ENCODE measurements at regions not wholly inside any gene's neighbourhood (a gene's known extent, or its start where the extent isn't known, plus 50 kb on each side); places are given as distances from the start of the nearest gene placed in this dataset.
"Not testable (repeated sequence)": the region's sequence is repeated elsewhere in the genome, so short reads cannot be mapped to it uniquely, and the experiment has no call there.

GRCh38 chr16:6725634-6726331 is 606.9 kb upstream of the RBFOX1 start:
- Histone ChIP-seq H4K20me1 (ENCODE audit: low read depth, low read length) (no peaks in the 10 kb centered on the region), H3F3A (ENCODE audit: insufficient read depth) (no peaks in the 10 kb centered on the region), H3K4me3 (ENCODE audit: insufficient read depth, low read length, poor library complexity, severe bottlenecking) (no peak overlapping the region), H3K27ac (ENCODE audit: low read depth, low read length) (no peak overlapping the region), H3K9ac (ENCODE audit: low read length) (no peak overlapping the region), H3K36me3 (ENCODE audit: low read length) (no peaks in the 10 kb centered on the region), H3K79me2 (ENCODE audit: insufficient read depth, low read length) (no peaks in the 10 kb centered on the region), H3K27me3 (ENCODE audit: low read length) (no peaks in the 10 kb centered on the region), H3K9me3 (ENCODE audit: insufficient read depth, low read length) (no peaks in the 10 kb centered on the region), H3K4me2 (ENCODE audit: low read depth, low read length, poor library complexity, severe bottlenecking) (no peak overlapping the region), H2AFZ (ENCODE audit: low read depth, low read length, severe bottlenecking) (no peak overlapping the region), H3K9me2 (replicated peaks; ENCODE audit: insufficient read depth, low read length) (no peaks in the 10 kb centered on the region)
- TF ChIP-seq EZH2phosphoT487 (conservative IDR thresholded peaks at IDR 0.05; ENCODE audit: low read length): no peak
- TF ChIP-seq CTCF (IDR thresholded peaks at IDR 0.05; ENCODE audit: insufficient read depth, low read length, poor library complexity, severe bottlenecking): no peak

GRCh38 chr16:6725206-6725605 is 607.4 kb upstream of the RBFOX1 start:
- not testable (repeated sequence) for H3K36me3 ChIP-seq (ENCODE audit: low read length); H3K27me3 ChIP-seq (ENCODE audit: low read length); H3K4me2 ChIP-seq (ENCODE audit: low read depth, low read length, poor library complexity, severe bottlenecking); H3K4me3 ChIP-seq (ENCODE audit: insufficient read depth, low read length, poor library complexity, severe bottlenecking); H3K27ac ChIP-seq (ENCODE audit: low read depth, low read length); H3K79me2 ChIP-seq (ENCODE audit: insufficient read depth, low read length); H3K9me2 ChIP-seq (replicated peaks; ENCODE audit: insufficient read depth, low read length); H4K20me1 ChIP-seq (ENCODE audit: low read depth, low read length); H3K9ac ChIP-seq (ENCODE audit: low read length); H2AFZ ChIP-seq (ENCODE audit: low read depth, low read length, severe bottlenecking); H3K9me3 ChIP-seq (ENCODE audit: insufficient read depth, low read length); H3F3A ChIP-seq (ENCODE audit: insufficient read depth)

GRCh38 chr16:6722786-6723185 is 609.9 kb upstream of the RBFOX1 start:
- Histone ChIP-seq H3K79me2 (ENCODE audit: insufficient read depth, low read length) (no peaks in the 10 kb centered on the region), H3K9me2 (replicated peaks; ENCODE audit: insufficient read depth, low read length) (no peaks in the 10 kb centered on the region), H3K4me3 (ENCODE audit: insufficient read depth, low read length, poor library complexity, severe bottlenecking) (no peak overlapping the region), H3K27ac (ENCODE audit: low read depth, low read length) (no peak overlapping the region), H3K4me2 (ENCODE audit: low read depth, low read length, poor library complexity, severe bottlenecking) (no peak overlapping the region), H3K27me3 (ENCODE audit: low read length) (no peaks in the 10 kb centered on the region), H2AFZ (ENCODE audit: low read depth, low read length, severe bottlenecking) (no peak overlapping the region), H3K9ac (ENCODE audit: low read length) (no peak overlapping the region), H3K36me3 (ENCODE audit: low read length) (no peaks in the 10 kb centered on the region), H4K20me1 (ENCODE audit: low read depth, low read length) (no peaks in the 10 kb centered on the region), H3K9me3 (ENCODE audit: insufficient read depth, low read length) (no peaks in the 10 kb centered on the region), H3F3A (ENCODE audit: insufficient read depth) (no peaks in the 10 kb centered on the region)
- no peak for TF ChIP-seq CTCF (IDR thresholded peaks at IDR 0.05; ENCODE audit: insufficient read depth, low read length, poor library complexity, severe bottlenecking)
- no peak for TF ChIP-seq EZH2phosphoT487 (conservative IDR thresholded peaks at IDR 0.05; ENCODE audit: low read length)

GRCh38 chr16:6714510-6714909 is 618.1 kb upstream of the RBFOX1 start:
- Histone ChIP-seq H4K20me1 (ENCODE audit: low read depth, low read length) (no peaks in the 10 kb centered on the region), H3K27ac (ENCODE audit: low read depth, low read length) (no peak overlapping the region), H3F3A (ENCODE audit: insufficient read depth) (no peaks in the 10 kb centered on the region), H3K4me2 (ENCODE audit: low read depth, low read length, poor library complexity, severe bottlenecking) (no peak overlapping the region), H3K79me2 (ENCODE audit: insufficient read depth, low read length) (no peaks in the 10 kb centered on the region), H3K27me3 (ENCODE audit: low read length) (no peaks in the 10 kb centered on the region), H2AFZ (ENCODE audit: low read depth, low read length, severe bottlenecking) (no peak overlapping the region), H3K4me3 (ENCODE audit: insufficient read depth, low read length, poor library complexity, severe bottlenecking) (no peak overlapping the region), H3K36me3 (ENCODE audit: low read length) (no peaks in the 10 kb centered on the region), H3K9me2 (replicated peaks; ENCODE audit: insufficient read depth, low read length) (no peaks in the 10 kb centered on the region), H3K9me3 (ENCODE audit: insufficient read depth, low read length) (no peaks in the 10 kb centered on the region), H3K9ac (ENCODE audit: low read length) (no peak overlapping the region)
- TF ChIP-seq CTCF (IDR thresholded peaks at IDR 0.05; ENCODE audit: insufficient read depth, low read length, poor library complexity, severe bottlenecking) (no peak), EZH2phosphoT487 (conservative IDR thresholded peaks at IDR 0.05; ENCODE audit: low read length) (no peak)

Data from SU-DHL-6 (cell line).